ENCODE measurements at regions not wholly inside any gene's neighbourhood (a gene's known extent, or its start where the extent isn't known, plus 50 kb on each side); places are given as distances from the start of the nearest gene placed in this dataset.

GRCh38 chr17:62865586-62865985, 57.5 kb upstream of the MARCHF10 start:
- Histone ChIP-seq H3K27ac (ENCODE audit: low read length) (no peak overlapping the region), H3K36me3 (ENCODE audit: control insufficient read depth, insufficient read depth, low read length) (no peaks in the 10 kb centered on the region), H3K27me3 (ENCODE audit: control insufficient read depth, insufficient read depth, low read length) (no peaks in the 10 kb centered on the region), H3K4me1 (ENCODE audit: control insufficient read depth, insufficient read depth, low read length) (no peaks in the 10 kb centered on the region), H3K4me3 (ENCODE audit: low read depth in 2 of 2, low read length in 2 of 2) (no peak overlapping the region), H3K9me3 (ENCODE audit: control insufficient read depth, insufficient read depth, low read depth, low read length) (no peaks in the 10 kb centered on the region)
- ChIA-PET CTCF (no interaction called here), POLR2A (no interaction called here)
- in situ Hi-C loops (cut with HindIII; ENCODE audit: low pct_unique_long_range_greater_than_20kb, low sequenced_read_pairs), result no loop called here
- BruUV-seq (replicated peaks), result no TSS peak
- ATAC-seq (no peak), DNase-seq (ENCODE audit: low read depth, low spot score) (no peak)
- intact Hi-C loops (cut with micrococcal nuclease; ENCODE audit: unreplicated experiment), result no loop called here
- TF ChIP-seq REST (IDR thresholded peaks at IDR 0.05; ENCODE audit: insufficient read depth in 1 of 2, low read depth in 2 of 2, low read length in 1 of 2), result no peak

- intact Hi-C loops (cut with micrococcal nuclease; ENCODE audit: unreplicated experiment), result no loop called here
- ChIA-PET CTCF (interaction anchor here (0.6 kb wide), 1 partner anchor 22 kb away, joined by 5 read pairs; no protein-coding TSS in a partner anchor), POLR2A (no interaction called here)
- ATAC-seq (no peak), DNase-seq (ENCODE audit: low read depth, low spot score) (no peak)
- Histone ChIP-seq H3K36me3 (ENCODE audit: control insufficient read depth, insufficient read depth, low read length) (no peaks in the 10 kb centered on the region), H3K4me3 (ENCODE audit: low read depth in 2 of 2, low read length in 2 of 2) (no peak overlapping the region), H3K4me1 (ENCODE audit: control insufficient read depth, insufficient read depth, low read length) (no peaks in the 10 kb centered on the region), H3K27me3 (ENCODE audit: control insufficient read depth, insufficient read depth, low read length) (no peaks in the 10 kb centered on the region), H3K9me3 (ENCODE audit: control insufficient read depth, insufficient read depth, low read depth, low read length) (no peaks in the 10 kb centered on the region), H3K27ac (ENCODE audit: low read length) (no peak overlapping the region)
- in situ Hi-C loops (cut with HindIII; ENCODE audit: low pct_unique_long_range_greater_than_20kb, low sequenced_read_pairs), result no loop called here
- TF ChIP-seq TCF7L2 (IDR thresholded peaks at IDR 0.05; ENCODE audit: low read depth, low read length), result no peak
- TF ChIP-seq POLR2AphosphoS5 (IDR thresholded peaks at IDR 0.05; ENCODE audit: low read depth, low read length), result no peak
- no TSS peak for BruUV-seq (replicated peaks)
These were observed 54.1 kb upstream of the MARCHF10 start for GRCh38 chr17:62862251-62862650.

GRCh38 chr17:62860962-62861873, 53.1 kb upstream of the MARCHF10 start:
- CTCF ChIA-PET, result interaction anchor here (0.6 kb wide), 1 partner anchor 23 kb away, joined by 5 read pairs; no protein-coding TSS in a partner anchor
- Histone ChIP-seq H3K9me3 (ENCODE audit: control insufficient read depth, insufficient read depth, low read depth, low read length) (no peaks in the 10 kb centered on the region), H3K27me3 (ENCODE audit: control insufficient read depth, insufficient read depth, low read length) (no peaks in the 10 kb centered on the region), H3K36me3 (ENCODE audit: control insufficient read depth, insufficient read depth, low read length) (no peaks in the 10 kb centered on the region), H3K4me1 (ENCODE audit: control insufficient read depth, insufficient read depth, low read length) (no peaks in the 10 kb centered on the region), H3K4me3 (ENCODE audit: low read depth in 2 of 2, low read length in 2 of 2) (no peak overlapping the region), H3K27ac (ENCODE audit: low read length) (no peak overlapping the region)
- intact Hi-C loops (cut with micrococcal nuclease; ENCODE audit: unreplicated experiment), result no loop called here
- in situ Hi-C loops (cut with HindIII; ENCODE audit: low pct_unique_long_range_greater_than_20kb, low sequenced_read_pairs), result no loop called here
- POLR2A ChIA-PET, result no interaction called here
- DNase-seq (ENCODE audit: low read depth, low spot score) (no peak), ATAC-seq (peak; percentile 33; the same call in 1 of the 2 replicates)
- no TSS peak for BruUV-seq (replicated peaks)
- no peak for TF ChIP-seq SIN3A (IDR thresholded peaks at IDR 0.05; ENCODE audit: borderline replicate concordance, insufficient read depth, low read depth, low read length)
- no peak for TF ChIP-seq POLR2AphosphoS5 (IDR thresholded peaks at IDR 0.05; ENCODE audit: low read depth, low read length)
- no peak for TF ChIP-seq TCF7L2 (IDR thresholded peaks at IDR 0.05; ENCODE audit: low read depth, low read length)
- TF ChIP-seq REST (IDR thresholded peaks at IDR 0.05; ENCODE audit: insufficient read depth in 1 of 2, low read depth in 2 of 2, low read length in 1 of 2), result no peak
- no peak for TF ChIP-seq CTCF (IDR thresholded peaks at IDR 0.05)
